HG03175 (cell line): ENCODE measurements at regions not wholly inside any gene's neighbourhood (a gene's known extent, or its start where the extent isn't known, plus 50 kb on each side); places are given as distances from the start of the nearest gene placed in this dataset.

Experiments
- ATAC-seq: cut with Tn5 transposase; IDR thresholded peaks from one replicate; pipeline ENCODE4 v1.9.1; 2021; ENCODE audit warnings: mild to moderate bottlenecking, moderate library complexity; ENCODE audit not compliant: unreplicated experiment

DNA sequence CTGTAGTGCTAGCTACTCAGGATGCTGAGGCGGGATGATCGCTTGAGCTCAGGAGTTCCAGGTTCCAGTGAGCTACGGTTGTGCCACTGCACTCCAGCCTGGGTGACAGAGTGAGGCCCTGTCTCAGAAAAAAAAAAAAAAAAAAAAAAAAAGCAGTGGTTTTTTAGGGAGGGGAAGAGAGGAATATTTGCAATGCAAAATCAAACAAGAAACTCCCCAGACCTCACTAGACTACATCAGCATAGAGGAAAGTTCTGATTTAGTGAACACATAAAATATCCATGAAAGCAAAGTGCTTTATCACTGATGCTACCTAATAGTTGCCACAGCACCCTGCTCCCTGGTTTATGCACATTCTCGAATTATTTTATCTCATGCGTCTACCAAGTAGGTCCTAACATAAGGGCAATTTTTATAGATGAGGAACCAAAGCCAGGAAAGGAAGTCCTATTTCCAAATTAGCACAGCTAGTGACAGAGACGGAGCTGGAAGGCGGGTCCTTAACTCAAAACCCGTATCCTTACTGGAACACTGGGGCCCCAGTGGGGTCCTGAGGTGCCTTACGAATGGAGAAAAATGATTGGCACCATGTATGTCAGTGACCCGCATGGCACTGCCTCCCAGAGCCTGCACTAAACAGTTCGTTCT is 50.7 kb upstream of the GPR157 start:
- ATAC-seq, result no peak

DNA sequence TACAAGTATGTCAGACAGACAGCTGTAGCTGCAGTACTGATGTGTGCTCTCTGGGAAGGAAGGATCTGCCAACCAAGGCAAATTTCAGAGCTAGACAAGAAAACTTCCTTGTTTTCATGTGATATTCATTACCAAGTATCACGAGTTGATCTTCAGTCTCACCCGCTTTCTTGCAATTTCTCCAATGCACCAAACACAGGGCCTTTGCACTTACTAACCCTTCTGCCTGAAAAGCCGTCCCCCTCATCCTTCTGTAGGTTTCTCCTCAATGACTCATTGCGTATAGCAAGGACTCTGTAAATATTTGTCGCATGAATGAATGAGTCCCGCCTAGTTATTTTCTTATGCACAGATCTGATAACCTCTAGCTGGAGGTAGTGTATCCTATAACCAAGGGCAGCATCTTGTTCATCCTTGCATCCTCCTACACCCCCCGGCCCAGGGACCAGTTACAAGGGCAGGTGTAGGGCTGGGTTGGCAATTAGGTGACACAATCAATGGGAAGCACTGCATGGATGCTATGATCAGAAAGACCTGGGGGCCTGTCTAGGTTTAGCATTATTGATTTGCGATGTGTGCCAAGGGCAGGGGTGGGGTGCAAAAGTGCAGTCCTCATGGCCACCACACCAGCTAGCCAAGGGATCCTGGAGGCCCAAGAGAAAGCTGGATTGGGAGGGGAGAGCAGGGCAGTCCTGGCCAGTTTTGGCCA is 51.4 kb upstream of the GPR157 start:
- ATAC-seq, result no peak

DNA sequence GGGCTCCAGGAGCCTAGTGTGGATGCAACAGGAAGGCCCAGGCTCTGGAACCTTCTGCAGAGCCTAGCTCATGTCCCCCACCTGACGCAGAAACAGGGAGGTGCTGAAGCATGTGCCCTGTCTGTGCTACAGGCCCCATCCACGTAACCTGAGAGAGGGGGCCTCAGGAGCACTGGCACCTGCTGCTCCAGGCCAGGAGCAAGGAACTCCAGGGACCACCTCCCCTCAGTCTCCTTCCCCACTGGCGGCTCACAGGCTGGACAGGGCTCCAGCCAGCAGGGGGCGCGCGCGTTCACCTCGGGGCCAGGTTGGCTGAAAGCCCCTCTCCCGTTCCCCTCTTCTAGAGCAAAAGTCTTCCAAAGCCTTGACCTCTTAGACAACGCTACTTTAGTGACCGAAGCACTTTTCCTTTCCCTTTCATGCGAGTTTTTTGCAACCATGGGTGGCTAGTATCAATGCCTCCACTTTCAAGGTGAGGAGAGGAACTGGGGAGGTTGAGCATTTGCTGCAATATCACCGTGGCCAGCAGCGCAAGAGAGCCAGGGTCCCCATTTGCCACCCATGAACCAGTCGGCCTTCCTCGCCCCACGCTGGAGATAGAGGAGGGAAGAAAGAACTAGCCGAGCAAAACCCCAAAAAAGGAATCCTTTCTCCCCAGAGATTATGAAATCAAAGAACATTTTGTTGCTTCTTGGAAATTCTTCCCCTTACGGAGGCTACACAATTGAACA is 52.4 kb upstream of the GPR157 start:
- ATAC-seq, result peak; percentile 54

DNA sequence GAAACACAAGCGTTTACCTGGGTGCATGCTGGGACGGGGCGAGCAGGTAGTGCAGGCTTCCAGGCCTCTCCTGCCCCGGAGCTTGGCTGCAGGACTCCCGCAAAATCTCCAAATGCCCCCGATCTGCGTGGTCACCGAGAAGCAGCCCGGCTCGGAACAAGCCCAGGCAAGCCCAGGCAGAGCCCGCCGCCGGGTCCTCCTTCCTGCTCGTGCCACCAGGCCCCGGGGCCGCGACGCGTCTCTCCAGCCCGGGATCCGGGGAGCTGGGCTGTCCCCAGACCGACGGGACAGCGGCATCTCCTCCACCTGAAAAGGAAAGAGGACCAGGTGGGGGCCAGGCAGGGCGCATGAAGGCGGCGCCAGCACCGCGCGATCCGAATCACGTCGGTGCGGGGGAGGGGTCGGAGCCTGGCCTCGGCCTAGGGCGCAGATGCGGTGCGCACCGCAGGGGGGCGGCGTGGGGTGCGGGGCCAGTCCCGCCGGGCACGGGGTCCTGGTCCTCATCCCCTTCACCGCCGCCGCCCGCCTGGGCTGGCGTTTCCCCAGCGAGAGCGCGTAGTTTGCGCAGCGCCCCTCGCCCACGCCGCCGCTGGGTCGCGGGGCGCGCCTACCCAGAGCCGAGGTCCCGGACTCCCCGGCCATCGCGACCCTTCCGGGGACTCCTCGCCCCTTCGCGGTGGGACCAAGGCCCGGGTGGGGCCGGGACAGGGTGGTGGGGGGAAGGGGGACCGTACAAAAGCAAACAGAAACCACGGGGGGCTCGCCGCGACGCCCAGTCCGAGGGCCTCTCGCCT is 52.4 kb upstream of the H6PD start:
- ATAC-seq, result peak; percentile 49

DNA sequence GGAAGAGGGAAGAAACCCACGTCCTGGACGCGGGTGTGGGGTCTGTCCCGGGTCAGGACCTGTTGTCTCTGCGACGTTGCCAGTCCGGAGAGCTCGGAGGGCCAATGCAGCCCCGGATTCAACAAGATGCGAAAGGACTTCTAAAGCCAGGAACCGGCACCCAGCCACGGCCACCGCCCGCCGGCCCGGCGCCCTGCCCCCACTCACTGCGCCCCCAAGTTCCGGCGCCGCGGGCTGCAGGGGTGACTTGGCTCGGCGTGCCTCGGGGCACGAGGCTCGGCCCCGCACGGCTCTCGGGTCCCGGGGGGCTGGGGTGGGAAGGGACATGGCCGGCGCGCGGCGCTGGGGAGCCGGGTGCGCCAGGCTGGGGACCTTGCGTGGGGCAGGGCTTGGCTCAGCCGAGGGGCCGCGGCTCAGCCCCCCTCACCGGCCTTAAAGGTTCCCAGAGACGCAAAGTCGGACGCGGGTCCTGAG is 51.8 kb upstream of the H6PD start:
- no peak for ATAC-seq

DNA sequence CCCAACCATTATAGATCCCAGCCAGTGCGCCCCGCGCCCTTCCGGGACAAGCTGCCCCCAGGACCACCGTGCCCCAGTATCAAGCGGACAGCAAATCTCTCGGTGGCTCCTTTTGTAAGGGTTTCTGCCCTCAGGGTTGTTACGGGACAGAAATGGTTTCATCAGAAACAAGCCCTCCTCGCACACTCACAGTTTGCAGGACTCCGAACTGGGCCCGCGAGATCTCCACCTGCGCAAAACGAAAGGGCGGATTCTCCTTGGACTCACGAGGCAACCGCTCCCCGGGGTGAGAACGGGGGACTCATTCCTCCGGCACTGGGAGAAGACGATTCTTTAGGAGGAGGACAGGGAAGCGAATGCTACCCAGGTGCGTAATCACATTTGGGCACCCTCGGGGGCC is 51.1 kb upstream of the H6PD start:
- no peak for ATAC-seq

DNA sequence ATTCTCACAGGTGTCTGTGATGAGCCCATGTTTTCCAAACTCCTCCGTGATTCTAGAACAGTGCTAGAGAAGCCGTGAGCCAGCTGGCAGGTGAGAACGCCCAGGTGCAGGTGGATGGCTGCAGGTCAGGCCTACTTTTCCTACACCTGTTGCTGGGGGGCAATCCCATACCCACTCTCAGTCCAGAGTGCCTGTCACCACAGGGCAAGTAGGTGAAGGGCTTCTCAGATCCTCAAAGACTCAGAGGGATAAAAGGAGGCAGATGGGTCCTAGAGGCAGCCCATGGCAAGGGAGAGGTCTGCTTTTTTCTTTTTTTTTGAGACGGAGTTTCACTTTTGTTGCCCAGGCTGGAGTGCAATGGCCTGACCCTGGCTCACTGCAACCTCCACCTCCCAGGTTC is 50.7 kb upstream of the H6PD start:
- no peak for ATAC-seq

DNA sequence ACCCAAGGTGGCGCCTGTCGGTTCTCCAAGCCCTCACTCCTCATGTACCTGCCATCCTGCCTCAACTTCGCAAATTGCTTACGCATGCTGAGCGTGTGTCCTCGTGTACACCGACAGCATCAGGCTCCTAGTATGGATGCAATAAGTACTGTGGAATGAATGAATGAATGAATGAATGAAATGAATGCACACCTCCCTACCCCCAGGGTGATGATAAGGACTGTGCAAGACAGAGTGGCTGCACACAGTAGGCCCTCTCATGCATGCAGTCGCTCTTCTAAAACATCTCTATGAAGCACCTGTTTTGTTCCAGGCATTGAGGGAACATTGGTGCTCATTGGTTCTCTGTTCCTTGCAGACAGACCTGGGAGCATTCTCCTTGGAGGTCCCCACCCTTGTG is 49.8 kb upstream of the H6PD start:
- no peak for ATAC-seq
